ENCODE measurements at regions not wholly inside any gene's neighbourhood (a gene's known extent, or its start where the extent isn't known, plus 50 kb on each side); places are given as distances from the start of the nearest gene placed in this dataset.

DNA sequence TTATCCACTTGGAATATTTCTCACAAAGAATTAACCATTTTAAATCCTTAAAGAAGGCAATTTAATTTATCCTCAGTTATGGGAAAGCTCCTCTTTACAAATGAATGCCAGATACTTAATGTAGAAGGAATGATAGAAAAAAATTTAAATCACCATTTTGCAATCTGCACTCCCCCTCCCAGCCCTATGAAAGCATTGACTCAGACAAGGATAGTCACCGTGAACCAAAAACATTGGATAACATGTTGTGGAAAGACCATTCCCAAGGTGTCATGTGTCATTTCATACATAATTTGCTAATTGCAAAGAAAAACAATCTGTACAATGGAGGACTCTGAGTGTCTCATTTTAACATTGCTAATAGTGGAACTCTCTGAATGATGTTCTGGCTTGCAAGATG, 421.0 kb downstream of the TXNL1 start:
- Mint-ChIP-seq H3K9me3 (peaks cover 15 to 17% of the 10 kb centered on the region in 2 donors), H3K27ac (no peak overlapping the region), H3K36me3 (no peaks in the 10 kb centered on the region)
- no peak for DNase-seq (ENCODE audit: low spot score in 2 of 2)
- ATAC-seq = no peak

DNA sequence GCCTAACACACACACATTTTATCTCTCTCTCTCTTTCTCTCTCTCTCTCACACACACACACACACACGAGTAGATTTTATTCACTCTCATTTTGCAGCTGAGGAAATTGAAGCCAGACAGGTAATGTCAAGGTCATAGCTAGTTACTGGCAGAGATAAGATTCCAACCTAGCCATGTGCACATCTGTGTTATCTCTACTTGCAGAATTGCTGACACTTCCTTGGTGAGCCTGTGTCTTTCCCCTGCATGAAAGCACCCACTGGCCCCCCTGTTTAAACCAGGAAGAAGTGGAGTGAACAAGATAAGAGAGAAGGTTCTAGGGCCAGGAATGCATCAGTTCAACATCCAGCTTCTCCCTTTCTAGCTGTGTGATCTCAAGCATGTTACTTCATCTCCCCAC, 423.7 kb downstream of the TXNL1 start:
- H3K27ac Mint-ChIP-seq = no peak overlapping the region

DNA sequence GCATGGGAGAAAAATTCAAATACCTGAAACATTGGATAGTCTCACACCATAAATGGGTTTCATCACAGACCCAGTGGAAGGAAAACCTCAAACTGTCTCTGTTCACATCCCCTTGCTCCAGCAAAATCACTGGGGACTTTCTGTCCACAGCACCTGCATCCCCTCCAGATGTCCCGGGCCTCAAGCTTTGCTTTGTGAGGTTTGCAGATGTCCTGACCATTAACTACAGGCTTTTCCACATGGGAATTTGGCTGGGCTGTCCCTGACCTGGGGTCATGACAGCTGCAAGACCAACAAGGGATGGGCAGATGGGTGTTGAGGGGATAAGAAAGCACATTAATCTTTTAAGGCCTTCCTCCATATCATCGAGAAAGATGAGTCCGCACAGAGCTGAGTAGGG, 427.9 kb downstream of the TXNL1 start:
- peaks cover 8 to 15% of the 10 kb centered on the region in 2 donors for H3K9me3 Mint-ChIP-seq
- H3K36me3 Mint-ChIP-seq = no peaks in the 10 kb centered on the region
- ATAC-seq (no peak), DNase-seq (ENCODE audit: low spot score in 2 of 2) (no peak)
- no peak overlapping the region for H3K27ac Mint-ChIP-seq

More for the DNA sequence above, 423.7 kb downstream of the TXNL1 start:
- peaks cover 11 to 16% of the 10 kb centered on the region in 2 donors for H3K9me3 Mint-ChIP-seq
- H3K36me3 Mint-ChIP-seq = no peaks in the 10 kb centered on the region
- no peak for DNase-seq (ENCODE audit: low spot score in 2 of 2)
- ATAC-seq = no peak

DNA sequence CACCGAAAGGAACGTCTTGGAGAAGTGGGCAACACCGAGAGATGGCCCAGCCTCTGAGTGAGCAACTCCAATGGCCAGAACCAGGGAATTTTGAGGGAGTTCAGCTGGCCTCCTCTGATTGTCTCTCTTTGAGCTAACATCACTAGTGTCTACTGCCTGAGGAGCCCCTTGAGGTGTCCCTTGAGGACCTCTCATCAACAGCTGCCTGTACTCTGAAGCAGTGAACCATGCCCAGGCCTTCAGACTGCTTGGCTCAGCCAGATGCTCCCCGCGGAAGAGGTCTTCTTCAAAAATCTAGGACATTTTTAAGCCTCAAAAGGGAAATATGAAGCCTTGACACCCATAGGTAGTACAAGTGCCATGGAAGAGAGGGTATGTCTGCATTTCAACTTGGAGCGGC, 430.4 kb downstream of the TXNL1 start:
- H3K27ac Mint-ChIP-seq = peak overlapping the region in 1 of 2 donors; percentile 79
- no peaks in the 10 kb centered on the region for H3K36me3 Mint-ChIP-seq
- DNase-seq (ENCODE audit: low spot score in 2 of 2) (no peak), ATAC-seq (no peak)
- peaks cover 10 to 16% of the 10 kb centered on the region in 2 donors for H3K9me3 Mint-ChIP-seq

DNA sequence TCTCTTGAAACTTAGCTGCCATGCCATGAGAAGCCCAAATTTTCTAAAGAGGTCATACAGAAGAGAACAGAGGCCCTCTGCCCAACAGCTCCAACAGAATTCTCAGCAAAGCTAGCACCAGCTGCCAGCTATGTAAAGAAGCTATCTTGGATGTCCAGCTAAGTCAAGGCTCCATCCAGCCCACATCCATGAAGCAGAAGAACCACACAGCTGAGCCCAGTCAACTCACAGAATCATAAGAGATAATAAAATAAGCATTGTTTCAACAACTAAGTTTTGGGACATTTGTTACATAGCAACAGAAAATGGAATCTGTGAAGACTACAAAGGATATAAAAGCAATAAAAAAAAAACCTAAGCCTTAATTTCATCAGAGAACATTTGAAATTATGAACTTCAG, 434.3 kb downstream of the TXNL1 start:
- ATAC-seq (no peak), DNase-seq (ENCODE audit: low spot score in 2 of 2) (no peak)
- Mint-ChIP-seq H3K27ac (no peak overlapping the region), H3K9me3 (peaks cover 10 to 13% of the 10 kb centered on the region in 2 donors), H3K36me3 (no peaks in the 10 kb centered on the region)

GRCh38 chr18:56202678-56203077, 435.7 kb downstream of the TXNL1 start:
- Mint-ChIP-seq H3K36me3 (no peaks in the 10 kb centered on the region), H3K9me3 (peaks cover 10 to 13% of the 10 kb centered on the region in 2 donors), H3K27ac (no peak overlapping the region)
- ATAC-seq (no peak), DNase-seq (ENCODE audit: low spot score in 2 of 2) (no peak)

GRCh38 chr18:56200381-56200911, 437.9 kb downstream of the TXNL1 start:
- H3K27ac Mint-ChIP-seq = no peak overlapping the region
- DNase-seq (ENCODE audit: low spot score in 2 of 2) (no peak), ATAC-seq (no peak)
- peaks cover 8 to 10% of the 10 kb centered on the region in 2 donors for H3K9me3 Mint-ChIP-seq
- H3K36me3 Mint-ChIP-seq = no peaks in the 10 kb centered on the region

- no peaks in the 10 kb centered on the region for H3K36me3 Mint-ChIP-seq
- H3K27ac Mint-ChIP-seq = no peak overlapping the region
- H3K9me3 Mint-ChIP-seq = peaks cover 3 to 4% of the 10 kb centered on the region in 2 donors
- DNase-seq (ENCODE audit: low spot score in 2 of 2) = no peak
- no peak for ATAC-seq
Observed at GRCh38 chr18:56199580-56200330, 438.6 kb downstream of the TXNL1 start.

- DNase-seq (ENCODE audit: low spot score in 2 of 2) = no peak
- Mint-ChIP-seq H3K9me3 (no peaks in the 10 kb centered on the region), H3K36me3 (no peaks in the 10 kb centered on the region), H3K27ac (no peak overlapping the region)
- no peak for ATAC-seq
Observed at GRCh38 chr18:56197241-56197859, 441.0 kb downstream of the TXNL1 start.

- Mint-ChIP-seq H3K9me3 (no peaks in the 10 kb centered on the region), H3K36me3 (no peaks in the 10 kb centered on the region), H3K27ac (no peak overlapping the region)
Observed at GRCh38 chr18:56196495-56197225, 441.7 kb downstream of the TXNL1 start.

GRCh38 chr18:56191334-56191733, 447.1 kb downstream of the TXNL1 start:
- no peak for DNase-seq (ENCODE audit: low spot score in 2 of 2)
- Mint-ChIP-seq H3K27ac (no peak overlapping the region), H3K36me3 (no peaks in the 10 kb centered on the region), H3K9me3 (peaks cover 3 to 5% of the 10 kb centered on the region in 2 donors)
- no peak for ATAC-seq

More at GRCh38 chr18:56196495-56197225, 441.7 kb downstream of the TXNL1 start:
- no peak for DNase-seq (ENCODE audit: low spot score in 2 of 2)
- no peak for ATAC-seq

- no peak for ATAC-seq
- no peak overlapping the region for H3K27ac Mint-ChIP-seq
- H3K9me3 Mint-ChIP-seq = peaks cover 5 to 6% of the 10 kb centered on the region in 2 donors
- DNase-seq (ENCODE audit: low spot score in 2 of 2) = no peak
- no peaks in the 10 kb centered on the region for H3K36me3 Mint-ChIP-seq
Observed at GRCh38 chr18:56189615-56190014, 448.8 kb downstream of the TXNL1 start.

- DNase-seq (ENCODE audit: low spot score in 2 of 2) (no peak), ATAC-seq (no peak)
- Mint-ChIP-seq H3K9me3 (peaks cover 5 to 11% of the 10 kb centered on the region in 2 donors), H3K36me3 (no peaks in the 10 kb centered on the region), H3K27ac (no peak overlapping the region)
Observed at GRCh38 chr18:56188529-56189275, 449.7 kb downstream of the TXNL1 start.

DNA sequence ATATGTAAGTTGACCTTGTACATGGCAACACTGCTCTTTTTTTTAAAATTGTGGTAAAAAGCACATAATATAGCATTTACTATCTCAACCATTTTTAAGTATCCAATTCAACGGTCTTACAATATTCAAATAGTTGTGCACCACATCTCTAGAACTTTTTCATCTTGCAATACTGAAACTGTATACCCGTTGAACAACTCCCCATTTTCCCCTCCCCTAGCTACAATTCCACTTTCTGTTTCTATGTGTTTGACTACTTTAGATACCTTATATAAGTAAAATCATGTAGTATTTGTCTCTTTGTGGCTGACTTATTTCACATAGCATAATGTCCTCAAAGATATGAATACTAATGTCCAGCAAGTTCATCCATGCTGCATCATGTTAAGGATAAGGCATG, 452.1 kb downstream of the TXNL1 start:
- Mint-ChIP-seq H3K27ac (no peak overlapping the region), H3K36me3 (no peaks in the 10 kb centered on the region), H3K9me3 (peaks cover 5 to 11% of the 10 kb centered on the region in 2 donors)
- DNase-seq (ENCODE audit: low spot score in 2 of 2) (no peak), ATAC-seq (no peak)

- Mint-ChIP-seq H3K9me3 (peaks cover 5 to 11% of the 10 kb centered on the region in 2 donors), H3K27ac (no peak overlapping the region), H3K36me3 (no peaks in the 10 kb centered on the region)
- DNase-seq (ENCODE audit: low spot score in 2 of 2) (no peak), ATAC-seq (no peak)
Observed at GRCh38 chr18:56185126-56185525, 453.3 kb downstream of the TXNL1 start.

GRCh38 chr18:56176751-56177150, 461.6 kb downstream of the TXNL1 start:
- DNase-seq (ENCODE audit: low spot score in 2 of 2) (no peak), ATAC-seq (no peak)
- H3K27ac Mint-ChIP-seq = no peak overlapping the region
- no peaks in the 10 kb centered on the region for H3K36me3 Mint-ChIP-seq
- no peaks in the 10 kb centered on the region for H3K9me3 Mint-ChIP-seq
